Smooth muscle cell (in vitro differentiated cells): ENCODE measurements at regions not wholly inside any gene's neighbourhood (a gene's known extent, or its start where the extent isn't known, plus 50 kb on each side); places are given as distances from the start of the nearest gene placed in this dataset.

Experiments used
- DNase-seq: peaks from one replicate; lab custom pipeline; 2025; ENCODE audit not compliant: unreplicated experiment; lab: John Stamatoyannopoulos, UW
- H2AFZ ChIP-seq: fragments of 200-600 bp; sonication (generic); 2 replicates; pipeline ENCODE4 v1.6.0; 2016; ENCODE audit warnings: antibody characterized with exemption, low read depth, mild to moderate bottlenecking
- H3F3A ChIP-seq: fragments of 200-600 bp; sonication (generic); 2 replicates; pipeline ENCODE4 v1.6.0; 2017; ENCODE audit warnings: antibody characterized with exemption, low read depth
- H3K27ac ChIP-seq: fragments of 200-600 bp; sonication (generic); 2 replicates; pipeline ENCODE4 v1.5.1; 2016; ENCODE audit warnings: low read depth, mild to moderate bottlenecking
- H3K27me3 ChIP-seq: fragments of 200-600 bp; sonication (generic); 2 replicates; pipeline ENCODE4 v1.6.1; 2016; ENCODE audit warnings: low read depth, mild to moderate bottlenecking
- H3K36me3 ChIP-seq: fragments of 200-600 bp; sonication (generic); 2 replicates; pipeline ENCODE4 v1.5.1; 2016; ENCODE audit warnings: low read depth
- H3K4me1 ChIP-seq: fragments of 200-600 bp; sonication (generic); 2 replicates; pipeline ENCODE4 v1.5.1; 2016; ENCODE audit warnings: low read depth
- H3K4me2 ChIP-seq: fragments of 200-600 bp; sonication (generic); 2 replicates; pipeline ENCODE4 v1.6.0; 2016; ENCODE audit warnings: mild to moderate bottlenecking
- H3K4me3 ChIP-seq: fragments of 200-600 bp; sonication (generic); 2 replicates; pipeline ENCODE4 v1.5.1; 2016; ENCODE audit warnings: mild to moderate bottlenecking
- H3K79me2 ChIP-seq: fragments of 200-600 bp; sonication (generic); 2 replicates; pipeline ENCODE4 v1.6.0; 2016; ENCODE audit warnings: low read depth, mild to moderate bottlenecking
- H3K9ac ChIP-seq: fragments of 200-600 bp; sonication (generic); 2 replicates; pipeline ENCODE4 v1.6.0; 2016; ENCODE audit warnings: low read depth
- H3K9me3 ChIP-seq: fragments of 200-600 bp; sonication (generic); replicated peaks from 2 replicates; pipeline ENCODE4 v1.5.1; 2016; ENCODE audit warnings: low read depth
- H4K20me1 ChIP-seq: fragments of 200-600 bp; sonication (generic); 2 replicates; pipeline ENCODE4 v1.6.0; 2016; ENCODE audit warnings: low read depth
- WGBS: methylation state at CpG from one replicate; pipeline ENCODE4 v1.1.7; 2016; ENCODE audit warnings: low lambda C conversion rate; 5-methylcytosine and 5-hydroxymethylcytosine counted together
- TF ChIP-seq, protein P1 (sequence below): fragments of 200-600 bp; sonication (generic); IDR thresholded peaks from 2 replicates; pipeline ENCODE4 v1.5.1; 2017; ENCODE audit warnings: borderline replicate concordance, mild to moderate bottlenecking, antibody characterized with exemption; ENCODE audit not compliant: insufficient read depth, poor library complexity, severe bottlenecking

GRCh38 chr1:116270316-116271057, 102.6 kb upstream of the ATP1A1 start:
- Histone ChIP-seq H2AFZ (no peak overlapping the region), H4K20me1 (no peaks in the 10 kb centered on the region), H3K79me2 (no peaks in the 10 kb centered on the region), H3K27ac (no peak overlapping the region), H3K9ac (no peak overlapping the region), H3K4me3 (no peak overlapping the region), H3K4me1 (no peaks in the 10 kb centered on the region), H3K4me2 (no peak overlapping the region), H3K9me3 (no peaks in the 10 kb centered on the region), H3K27me3 (no peaks in the 10 kb centered on the region), H3K36me3 (no peaks in the 10 kb centered on the region), H3F3A (no peaks in the 10 kb centered on the region)
- WGBS, result 82% methylated on average over 2 of the region's 2 CpGs
- TF ChIP-seq, protein P1, sequence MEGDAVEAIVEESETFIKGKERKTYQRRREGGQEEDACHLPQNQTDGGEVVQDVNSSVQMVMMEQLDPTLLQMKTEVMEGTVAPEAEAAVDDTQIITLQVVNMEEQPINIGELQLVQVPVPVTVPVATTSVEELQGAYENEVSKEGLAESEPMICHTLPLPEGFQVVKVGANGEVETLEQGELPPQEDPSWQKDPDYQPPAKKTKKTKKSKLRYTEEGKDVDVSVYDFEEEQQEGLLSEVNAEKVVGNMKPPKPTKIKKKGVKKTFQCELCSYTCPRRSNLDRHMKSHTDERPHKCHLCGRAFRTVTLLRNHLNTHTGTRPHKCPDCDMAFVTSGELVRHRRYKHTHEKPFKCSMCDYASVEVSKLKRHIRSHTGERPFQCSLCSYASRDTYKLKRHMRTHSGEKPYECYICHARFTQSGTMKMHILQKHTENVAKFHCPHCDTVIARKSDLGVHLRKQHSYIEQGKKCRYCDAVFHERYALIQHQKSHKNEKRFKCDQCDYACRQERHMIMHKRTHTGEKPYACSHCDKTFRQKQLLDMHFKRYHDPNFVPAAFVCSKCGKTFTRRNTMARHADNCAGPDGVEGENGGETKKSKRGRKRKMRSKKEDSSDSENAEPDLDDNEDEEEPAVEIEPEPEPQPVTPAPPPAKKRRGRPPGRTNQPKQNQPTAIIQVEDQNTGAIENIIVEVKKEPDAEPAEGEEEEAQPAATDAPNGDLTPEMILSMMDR, result no peak
- no peak for DNase-seq

DNA sequence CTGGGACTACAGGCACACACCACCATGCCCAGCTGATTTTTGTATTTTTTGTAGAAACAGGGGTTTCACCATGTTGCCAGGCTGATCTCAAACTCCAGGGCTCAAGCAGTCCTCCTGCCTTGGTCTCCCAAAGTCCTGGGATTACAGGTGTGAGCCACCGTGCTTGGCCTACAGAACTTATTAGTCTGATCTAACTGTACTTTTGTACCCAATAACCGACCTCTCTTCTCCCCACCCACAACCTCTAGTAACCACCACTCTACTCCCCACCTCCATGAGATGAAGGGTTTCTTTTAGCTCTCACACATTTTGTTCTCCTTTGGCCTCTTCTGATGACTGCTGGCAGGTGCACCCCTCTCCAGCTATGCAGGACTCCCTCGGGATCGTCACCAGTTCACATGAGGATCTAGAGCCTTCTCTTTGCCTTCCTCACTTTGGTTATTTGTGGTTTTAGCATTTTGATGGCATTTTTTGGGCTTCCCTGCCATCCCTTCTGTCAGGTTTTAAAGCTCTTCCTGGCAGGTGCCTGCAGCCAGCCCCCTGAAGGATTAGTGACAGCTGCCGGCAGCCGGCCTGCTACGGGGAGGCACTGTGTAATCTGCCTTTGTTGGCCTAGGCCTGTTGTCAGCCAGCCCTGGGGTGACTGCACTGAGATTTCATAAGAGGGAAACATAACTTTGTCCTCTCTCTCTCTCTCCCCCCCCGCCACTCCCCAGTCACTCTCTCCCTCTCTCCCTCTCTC, 99.8 kb upstream of the ATP1A1 start:
- Histone ChIP-seq H3K27ac (no peak overlapping the region), H2AFZ (no peak overlapping the region), H3K27me3 (no peaks in the 10 kb centered on the region), H3K4me3 (no peak overlapping the region), H3F3A (no peaks in the 10 kb centered on the region), H3K36me3 (no peaks in the 10 kb centered on the region), H3K4me1 (no peaks in the 10 kb centered on the region), H4K20me1 (no peaks in the 10 kb centered on the region), H3K4me2 (no peak overlapping the region), H3K9ac (no peak overlapping the region), H3K9me3 (no peaks in the 10 kb centered on the region), H3K79me2 (no peaks in the 10 kb centered on the region)
- TF ChIP-seq, protein P1, result no peak
- DNase-seq, result no peak
- 89% methylated on average over 7 of the region's 8 CpGs for WGBS

- Histone ChIP-seq H3F3A (no peaks in the 10 kb centered on the region), H3K9ac (no peak overlapping the region), H3K4me2 (no peak overlapping the region), H3K36me3 (no peaks in the 10 kb centered on the region), H3K9me3 (no peaks in the 10 kb centered on the region), H2AFZ (no peak overlapping the region), H3K27me3 (no peaks in the 10 kb centered on the region), H3K79me2 (no peaks in the 10 kb centered on the region), H3K4me1 (no peaks in the 10 kb centered on the region), H3K4me3 (no peak overlapping the region), H4K20me1 (no peaks in the 10 kb centered on the region), H3K27ac (no peak overlapping the region)
- WGBS, result 96% methylated on average over 7 of the region's 7 CpGs
- DNase-seq, result no peak
- TF ChIP-seq, protein P1, result no peak
These were observed 96.5 kb upstream of the ATP1A1 start for GRCh38 chr1:116276532-116276931.
